DMS53 treated with DMSO at 0.1 percent for 48 hours (cell line): ENCODE measurements at regions not wholly inside any gene's neighbourhood (a gene's known extent, or its start where the extent isn't known, plus 50 kb on each side); places are given as distances from the start of the nearest gene placed in this dataset.

Experiments used
- DNase-seq: peaks from one replicate; lab custom pipeline; 2025; ENCODE audit not compliant: unreplicated experiment; lab: John Stamatoyannopoulos, UW

- no peak for DNase-seq
Measured at GRCh38 chr5:135236228-135236907, 162.7 kb downstream of the MACROH2A1 start.

- DNase-seq: no peak
Measured at GRCh38 chr5:135235551-135236227, 163.3 kb downstream of the MACROH2A1 start.

GRCh38 chr5:135234666-135235401 is 164.2 kb downstream of the MACROH2A1 start:
- no peak for DNase-seq

GRCh38 chr5:135234242-135234641 is 164.8 kb downstream of the MACROH2A1 start:
- no peak for DNase-seq

- no peak for DNase-seq
Measured at GRCh38 chr5:135233477-135233876, 165.6 kb downstream of the MACROH2A1 start.

DNA sequence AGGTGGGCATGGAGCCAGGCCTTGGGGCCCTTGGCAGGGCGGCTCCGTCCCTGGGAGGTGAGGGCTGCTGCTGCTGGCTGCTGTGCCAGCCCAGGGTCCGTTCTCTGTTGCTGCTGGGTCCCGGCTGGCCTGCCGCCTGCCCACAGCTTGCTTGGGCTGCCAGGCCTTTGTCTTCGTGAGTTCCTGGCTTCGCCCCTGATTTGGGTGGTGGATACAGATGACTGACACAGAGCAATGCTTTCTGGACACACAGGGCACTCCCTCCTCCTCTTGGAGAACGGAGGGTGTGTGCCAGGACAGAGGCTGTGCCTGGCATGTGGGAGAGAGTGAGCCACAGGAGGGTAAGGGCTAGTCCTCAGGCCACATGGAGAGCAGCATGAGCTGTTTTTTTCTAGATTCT is 166.1 kb downstream of the MACROH2A1 start:
- DNase-seq: no peak

DNA sequence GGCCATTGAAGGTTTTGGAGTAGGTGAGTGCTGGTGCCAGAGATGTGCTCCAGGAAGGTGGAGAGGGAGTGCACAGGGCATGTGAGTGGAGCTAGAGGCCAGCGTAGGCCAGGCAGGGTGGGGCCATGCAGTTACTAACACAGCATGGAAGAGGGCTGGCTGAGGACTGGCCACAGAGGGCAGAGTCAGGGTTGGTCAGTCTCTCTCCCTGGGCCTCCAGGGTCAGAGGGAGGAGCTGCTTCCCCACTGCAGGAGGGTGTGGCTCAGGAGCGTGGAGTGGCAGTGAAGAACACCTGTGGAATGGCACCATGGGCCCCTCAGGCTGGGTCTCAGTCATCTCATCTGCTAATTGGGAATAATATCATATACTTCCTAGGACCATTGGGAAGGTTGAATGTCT is 167.7 kb downstream of the MACROH2A1 start:
- no peak for DNase-seq

GRCh38 chr5:135230251-135230925 is 168.6 kb downstream of the MACROH2A1 start:
- DNase-seq: no peak

- DNase-seq: no peak
Measured at GRCh38 chr5:135229679-135230132, 169.3 kb downstream of the MACROH2A1 start.

DNA sequence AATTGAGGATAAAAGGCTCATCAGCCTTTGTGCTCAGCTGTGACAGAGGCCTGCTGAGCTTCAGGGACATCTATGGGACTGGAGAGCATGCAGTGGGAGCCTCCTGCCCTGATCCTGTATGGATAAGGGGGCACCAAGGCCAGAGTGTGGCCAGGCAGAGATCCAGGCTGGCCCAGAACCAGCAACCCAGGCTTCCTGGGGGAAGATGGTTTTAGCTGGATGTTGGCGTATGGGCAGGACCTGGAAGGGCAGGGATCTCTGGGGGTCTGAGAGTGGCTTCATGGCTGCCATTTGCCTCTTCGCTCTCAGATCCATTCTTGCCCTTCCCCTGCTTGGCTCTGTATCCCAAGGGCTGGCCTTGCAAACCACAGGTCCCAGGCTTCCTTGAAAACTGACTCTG is 169.9 kb downstream of the MACROH2A1 start:
- DNase-seq: no peak

- no peak for DNase-seq
Measured at GRCh38 chr5:135228222-135228621, 170.8 kb downstream of the MACROH2A1 start.

- DNase-seq: no peak
Measured at GRCh38 chr5:135227064-135228022, 171.7 kb downstream of the MACROH2A1 start.

- DNase-seq: no peak
Measured at GRCh38 chr5:135225856-135226560, 173.0 kb downstream of the MACROH2A1 start.

GRCh38 chr5:135223891-135224625 is 175.0 kb downstream of the MACROH2A1 start:
- DNase-seq: no peak

DNA sequence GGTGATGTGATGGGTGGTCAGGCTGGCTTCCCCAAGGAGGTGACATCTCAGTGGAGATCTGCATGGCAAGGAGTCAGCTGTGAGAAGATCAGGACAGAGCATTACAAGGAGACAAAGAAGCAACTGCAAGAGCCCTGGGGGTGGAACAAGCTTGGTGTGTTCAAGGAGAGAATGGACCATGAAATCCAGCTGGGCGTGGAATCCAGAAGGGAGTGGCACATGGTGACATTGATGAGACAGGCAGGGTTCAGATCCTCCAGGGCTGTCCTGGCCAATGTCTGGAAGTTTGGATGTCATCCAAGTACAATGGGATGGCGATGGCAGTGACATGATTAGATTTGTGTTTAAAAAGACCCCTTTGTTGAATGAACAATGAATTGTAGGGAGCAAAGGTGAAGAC is 175.6 kb downstream of the MACROH2A1 start:
- no peak for DNase-seq

DNA sequence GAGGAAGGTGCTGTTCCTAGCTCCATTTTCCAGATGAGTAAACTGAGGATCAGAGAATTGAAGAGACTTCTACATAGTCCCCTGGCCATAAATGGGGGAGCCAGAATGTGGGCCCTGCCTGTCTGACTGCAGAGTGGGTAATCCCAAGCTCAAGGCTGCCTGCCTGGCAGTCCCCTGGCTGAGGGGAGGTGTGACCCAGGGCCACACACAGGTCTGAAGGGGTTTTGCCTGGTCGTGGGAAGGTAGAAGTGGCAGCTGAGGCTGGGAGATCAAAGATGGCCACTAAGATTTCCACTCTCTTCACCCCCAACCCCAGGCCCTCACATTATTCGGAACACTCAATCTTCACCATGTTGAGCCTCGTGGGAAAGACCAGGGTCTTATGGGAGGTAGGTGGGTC is 176.3 kb downstream of the MACROH2A1 start:
- no peak for DNase-seq

- DNase-seq: no peak
Measured at GRCh38 chr5:135222171-135222681, 176.8 kb downstream of the MACROH2A1 start.

DNA sequence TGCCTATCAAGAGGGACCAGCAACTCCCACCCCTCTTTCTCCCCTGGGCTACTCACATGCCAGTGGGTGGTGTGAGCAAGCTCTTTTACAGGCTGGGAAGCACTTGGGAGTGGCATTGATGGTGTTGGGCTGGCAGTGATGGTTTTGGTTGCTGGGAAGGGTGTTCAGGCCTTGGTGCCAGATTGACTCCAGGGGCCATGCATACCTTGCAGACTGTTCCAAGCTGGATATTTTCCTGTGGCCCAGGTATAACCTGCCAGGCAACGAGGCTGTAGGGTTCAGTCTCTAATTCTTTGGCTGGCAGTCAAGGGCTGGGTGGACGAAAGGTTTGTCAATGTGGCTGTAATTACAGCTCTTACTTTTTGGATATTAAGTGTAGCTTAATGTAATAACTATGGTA is 177.3 kb downstream of the MACROH2A1 start:
- no peak for DNase-seq

DNA sequence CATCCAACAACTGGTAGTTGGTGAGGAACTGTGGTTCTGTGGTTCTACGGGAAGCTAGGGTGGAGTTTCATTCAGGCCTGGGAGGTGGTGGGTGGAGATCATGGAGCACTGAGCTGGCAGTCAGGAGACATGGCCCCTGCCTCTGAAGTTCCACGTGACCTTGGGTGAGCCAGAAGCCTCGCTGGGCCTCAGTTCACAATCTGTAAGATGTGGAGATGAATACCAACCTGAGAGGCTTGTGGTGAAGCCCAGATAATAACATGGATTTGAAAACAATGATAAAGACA is 177.9 kb downstream of the MACROH2A1 start:
- no peak for DNase-seq
